ENCODE measurements at regions not wholly inside any gene's neighbourhood (a gene's known extent, or its start where the extent isn't known, plus 50 kb on each side); places are given as distances from the start of the nearest gene placed in this dataset.

DNA sequence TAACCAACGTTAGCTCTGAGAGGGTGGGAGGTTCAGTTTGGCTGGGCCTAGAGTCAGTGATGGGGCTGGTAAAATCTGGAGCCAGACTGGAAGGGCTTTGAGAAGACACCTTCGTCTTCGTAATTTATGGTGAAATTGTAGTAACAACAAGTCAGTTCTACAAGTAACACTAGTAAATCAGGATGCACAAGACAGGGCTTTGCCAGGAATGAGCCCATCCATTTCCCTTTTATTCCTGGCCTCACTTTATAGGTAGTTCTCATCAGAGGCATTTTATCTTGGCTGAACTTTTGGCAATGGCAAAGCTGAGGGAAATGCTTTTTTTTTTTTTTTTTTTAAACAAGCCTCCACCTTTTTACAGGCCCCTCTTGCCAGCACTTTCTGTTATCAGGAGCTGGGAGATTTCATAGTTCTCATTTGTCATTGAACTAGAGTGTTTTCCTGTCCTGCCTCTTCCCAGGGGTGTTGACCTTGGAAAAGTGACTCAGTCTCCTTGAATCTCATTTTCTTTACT lies 110.5 kb upstream of the KLF4 start:
- TF ChIP-seq, protein P1, sequence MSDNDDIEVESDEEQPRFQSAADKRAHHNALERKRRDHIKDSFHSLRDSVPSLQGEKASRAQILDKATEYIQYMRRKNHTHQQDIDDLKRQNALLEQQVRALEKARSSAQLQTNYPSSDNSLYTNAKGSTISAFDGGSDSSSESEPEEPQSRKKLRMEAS (IDR thresholded peaks at IDR 0.05; ENCODE audit: low read depth, low read length): no peak
- TF ChIP-seq, protein P2, sequence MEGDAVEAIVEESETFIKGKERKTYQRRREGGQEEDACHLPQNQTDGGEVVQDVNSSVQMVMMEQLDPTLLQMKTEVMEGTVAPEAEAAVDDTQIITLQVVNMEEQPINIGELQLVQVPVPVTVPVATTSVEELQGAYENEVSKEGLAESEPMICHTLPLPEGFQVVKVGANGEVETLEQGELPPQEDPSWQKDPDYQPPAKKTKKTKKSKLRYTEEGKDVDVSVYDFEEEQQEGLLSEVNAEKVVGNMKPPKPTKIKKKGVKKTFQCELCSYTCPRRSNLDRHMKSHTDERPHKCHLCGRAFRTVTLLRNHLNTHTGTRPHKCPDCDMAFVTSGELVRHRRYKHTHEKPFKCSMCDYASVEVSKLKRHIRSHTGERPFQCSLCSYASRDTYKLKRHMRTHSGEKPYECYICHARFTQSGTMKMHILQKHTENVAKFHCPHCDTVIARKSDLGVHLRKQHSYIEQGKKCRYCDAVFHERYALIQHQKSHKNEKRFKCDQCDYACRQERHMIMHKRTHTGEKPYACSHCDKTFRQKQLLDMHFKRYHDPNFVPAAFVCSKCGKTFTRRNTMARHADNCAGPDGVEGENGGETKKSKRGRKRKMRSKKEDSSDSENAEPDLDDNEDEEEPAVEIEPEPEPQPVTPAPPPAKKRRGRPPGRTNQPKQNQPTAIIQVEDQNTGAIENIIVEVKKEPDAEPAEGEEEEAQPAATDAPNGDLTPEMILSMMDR (IDR thresholded peaks at IDR 0.05; ENCODE audit: low read depth, low read length): no peak
- TF ChIP-seq POLR2A (IDR thresholded peaks at IDR 0.05; ENCODE audit: extremely low read depth, insufficient read length): no peak
